Ovary (tissue), 7 donors: ENCODE measurements at regions not wholly inside any gene's neighbourhood (a gene's known extent, or its start where the extent isn't known, plus 50 kb on each side); places are given as distances from the start of the nearest gene placed in this dataset.

Source experiments
- DNase-seq, 5 donors: peaks; one replicate each; pipeline ENCODE4 v3.0.0-alpha.2; 2019 to 2020
- H3K27ac ChIP-seq, 2 donors: fragments of 200-600 bp; one replicate each; pipeline versions ENCODE4 v1.5.1 to v1.8.0; 2019 to 2022
- H3K27me3 ChIP-seq: fragments of 200-600 bp; one replicate; pipeline ENCODE4 v1.8.0; 2022
- H3K36me3 ChIP-seq: fragments of 200-600 bp; sonication (generic); one replicate; pipeline ENCODE4 v1.5.1; 2019
- H3K4me1 ChIP-seq: one replicate; pipeline ENCODE4 v1.8.1; 2013; ENCODE audit warnings: mild to moderate bottlenecking, moderate library complexity; ENCODE audit not compliant: insufficient read depth
- H3K4me3 ChIP-seq: fragments of 200-600 bp; sonication (generic); one replicate; pipeline ENCODE4 v1.5.1; 2017
- H3K9me3 ChIP-seq, 2 donors: fragments of 200-600 bp in 1 of 2; sonication (generic) in 1 of 2; one replicate each; pipeline versions ENCODE4 v1.5.1 to v1.8.1; 2013 to 2019; ENCODE audit warnings: mild to moderate bottlenecking in 1 of 2, moderate library complexity in 1 of 2
- EP300 ChIP-seq: sonication (generic); formaldehyde crosslinking; IDR thresholded peaks from one replicate; pipeline ENCODE4 v1.6.1; 2017; ENCODE audit warnings: antibody characterized with exemption
- POLR2A ChIP-seq: fragments of 450-650 bp; IDR thresholded peaks from one replicate; pipeline ENCODE4 v1.6.1; 2017; ENCODE audit warnings: antibody characterized with exemption, mild to moderate bottlenecking, moderate library complexity
- WGBS, 3 donors: extraction: QIAGEN DNeasy Blood & Tissue Kit in 1 of 3; methylation state at CpG; one replicate each; pipeline versions ENCODE4 v1.1.5 to v1.1.7; 2013 to 2017; 5-methylcytosine and 5-hydroxymethylcytosine counted together
- intact Hi-C, 4 donors: fragments of 100-400 bp; cut with DNase I; formaldehyde crosslinking; loops; one replicate each; pipeline versions ENCODE4 v1.11.0 to v1.15.1; 2022 to 2023
- TF ChIP-seq, protein P1 (sequence below), 3 donors: fragments of 450-650 bp in 2 of 3; fragments of 200-600 bp in 1 of 3; IDR thresholded peaks; one replicate each; pipeline versions ENCODE4 v1.5.1 to v1.8.0; 2016 to 2022; ENCODE audit warnings: antibody characterized with exemption in 3 of 3, mild to moderate bottlenecking in 1 of 3
- donor health status: DM: no; HTN: no; CAD: no; lungs with moderate emphysema.
- donor health status: DM: no; HTN: no; CAD: no.
- donor health status: Bipolar disorder and iron deficiency.
- donor health status: DM: no; HTN: no; CAD: no.
- donor health status: DM: yes; HTN: yes; CAD: no.

DNA sequence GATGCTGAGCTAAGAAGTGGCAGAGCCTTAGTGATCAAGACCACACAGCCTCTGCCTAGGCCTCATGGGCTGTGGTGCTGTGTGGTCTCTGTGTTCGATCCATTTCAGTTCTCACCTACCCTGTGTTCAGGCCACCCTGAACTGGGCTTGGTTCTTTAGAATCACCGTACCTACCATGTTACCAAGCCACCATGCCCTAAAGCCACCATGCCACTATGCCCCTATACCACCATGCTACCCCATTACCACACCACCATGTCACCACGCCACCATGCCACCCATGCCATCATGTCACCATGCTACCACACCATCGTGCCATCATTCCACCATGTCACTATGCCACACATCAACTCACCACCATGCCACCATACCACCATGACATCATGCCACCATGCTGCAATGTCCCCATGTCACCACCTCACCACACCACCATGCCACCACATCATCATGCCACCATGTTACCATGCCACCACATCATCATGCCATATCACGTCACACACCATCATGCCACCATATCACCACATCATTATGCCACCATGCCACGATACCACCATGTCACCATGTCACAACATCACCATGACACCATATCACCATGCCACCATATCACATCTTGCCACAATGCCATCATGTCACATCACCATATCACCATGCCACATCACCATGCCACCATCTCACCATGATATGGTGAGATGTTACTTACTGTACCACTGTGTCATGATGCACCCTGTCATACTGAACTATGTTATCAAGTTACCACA is 191.0 kb upstream of the ARL4C start:
- Histone ChIP-seq H3K27ac (no peak overlapping the region), H3K9me3 (no peaks in the 10 kb centered on the region), H3K27me3 (no peaks in the 10 kb centered on the region), H3K36me3 (no peaks in the 10 kb centered on the region), H3K4me1 (peaks cover 5% of the 10 kb centered on the region), H3K4me3 (no peak overlapping the region)
- TF ChIP-seq EP300 (no peak), POLR2A (no peak)
- TF ChIP-seq, protein P1, sequence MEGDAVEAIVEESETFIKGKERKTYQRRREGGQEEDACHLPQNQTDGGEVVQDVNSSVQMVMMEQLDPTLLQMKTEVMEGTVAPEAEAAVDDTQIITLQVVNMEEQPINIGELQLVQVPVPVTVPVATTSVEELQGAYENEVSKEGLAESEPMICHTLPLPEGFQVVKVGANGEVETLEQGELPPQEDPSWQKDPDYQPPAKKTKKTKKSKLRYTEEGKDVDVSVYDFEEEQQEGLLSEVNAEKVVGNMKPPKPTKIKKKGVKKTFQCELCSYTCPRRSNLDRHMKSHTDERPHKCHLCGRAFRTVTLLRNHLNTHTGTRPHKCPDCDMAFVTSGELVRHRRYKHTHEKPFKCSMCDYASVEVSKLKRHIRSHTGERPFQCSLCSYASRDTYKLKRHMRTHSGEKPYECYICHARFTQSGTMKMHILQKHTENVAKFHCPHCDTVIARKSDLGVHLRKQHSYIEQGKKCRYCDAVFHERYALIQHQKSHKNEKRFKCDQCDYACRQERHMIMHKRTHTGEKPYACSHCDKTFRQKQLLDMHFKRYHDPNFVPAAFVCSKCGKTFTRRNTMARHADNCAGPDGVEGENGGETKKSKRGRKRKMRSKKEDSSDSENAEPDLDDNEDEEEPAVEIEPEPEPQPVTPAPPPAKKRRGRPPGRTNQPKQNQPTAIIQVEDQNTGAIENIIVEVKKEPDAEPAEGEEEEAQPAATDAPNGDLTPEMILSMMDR (IDR thresholded peaks at IDR 0.05) = no peak
- DNase-seq = no peak
- intact Hi-C loops = no loop called here
- WGBS, 3 donors = 96 to 100% (median 97%) methylated on average over 6 of the region's 6 CpGs

DNA sequence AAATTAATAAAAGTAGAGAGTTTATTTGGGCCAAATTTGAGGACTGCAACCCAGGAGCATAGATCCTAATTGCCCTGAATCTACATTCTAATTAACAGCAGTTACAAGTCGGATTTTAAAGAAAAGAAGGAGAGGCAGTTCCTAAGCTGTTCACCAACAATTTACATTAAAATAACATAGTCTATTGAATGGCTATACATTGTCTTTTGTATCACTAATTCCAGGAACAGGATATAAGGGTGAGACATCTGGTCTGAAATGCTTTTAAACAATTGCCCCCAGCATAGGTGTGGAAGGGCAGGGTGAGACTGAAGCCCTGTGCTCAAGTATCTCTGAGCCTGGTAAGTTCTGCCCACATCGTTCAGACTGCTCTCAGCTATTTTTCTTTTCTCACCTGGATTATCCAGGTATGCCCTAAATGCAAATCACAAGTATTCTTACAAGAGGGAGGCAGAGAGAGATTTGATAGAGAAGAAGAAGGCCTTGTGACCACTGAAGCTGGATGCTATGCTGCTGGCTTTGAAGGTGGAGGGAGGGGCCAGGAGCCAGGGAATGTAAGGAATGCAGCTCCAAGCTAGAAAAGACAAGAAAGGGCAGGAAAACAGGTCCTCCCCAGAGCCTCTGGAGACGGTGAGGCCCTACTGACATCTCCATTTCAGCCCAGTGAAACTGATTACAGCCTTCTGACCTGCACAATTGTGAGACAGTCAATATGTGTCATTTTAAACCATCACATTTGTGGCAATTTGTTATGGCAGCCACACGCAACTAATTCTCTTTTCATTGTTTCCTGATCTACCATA is 189.4 kb upstream of the ARL4C start:
- no peaks in the 10 kb centered on the region for H3K9me3 ChIP-seq
- H3K27ac ChIP-seq = no peak overlapping the region
- TF ChIP-seq POLR2A = no peak
- no peak for TF ChIP-seq EP300
- TF ChIP-seq, protein P1 (IDR thresholded peaks at IDR 0.05) = no peak
- intact Hi-C loops = no loop called here
- WGBS, 3 donors = 36 to 52% (median 45%) methylated on average over 4 of the region's 4 CpGs
- no peak overlapping the region for H3K4me3 ChIP-seq
- no peaks in the 10 kb centered on the region for H3K27me3 ChIP-seq
- H3K36me3 ChIP-seq = no peaks in the 10 kb centered on the region
- H3K4me1 ChIP-seq = peaks cover 4% of the 10 kb centered on the region
- DNase-seq = no peak

DNA sequence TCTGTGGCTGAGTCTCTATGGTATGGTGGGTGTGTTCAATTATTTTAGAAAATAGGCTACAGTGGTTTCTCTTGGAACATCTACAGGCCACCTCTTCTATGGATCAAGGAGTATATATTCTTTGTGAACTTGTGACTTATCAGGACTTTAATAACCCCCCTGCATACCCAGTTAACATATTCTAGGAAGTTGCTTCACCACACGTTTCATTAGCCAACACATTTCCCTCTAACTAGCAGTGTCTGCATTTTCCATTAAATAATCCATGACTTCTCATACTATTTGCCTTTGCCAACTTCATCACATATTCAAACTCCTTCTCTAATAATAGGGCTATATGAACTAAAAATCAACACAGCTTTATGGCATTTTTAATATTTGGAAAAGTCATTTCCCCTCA is 187.6 kb upstream of the ARL4C start:
- Histone ChIP-seq H3K27me3 (no peaks in the 10 kb centered on the region), H3K4me3 (no peak overlapping the region), H3K9me3 (no peaks in the 10 kb centered on the region), H3K27ac (no peak overlapping the region), H3K4me1 (no peaks in the 10 kb centered on the region), H3K36me3 (no peaks in the 10 kb centered on the region)
- 68 to 81% (median 78%) methylated on average over 1 of the region's 1 CpG for WGBS, 3 donors
- intact Hi-C loops = no loop called here
- no peak for DNase-seq
- TF ChIP-seq, protein P1 (IDR thresholded peaks at IDR 0.05) = no peak
- no peak for TF ChIP-seq EP300
- no peak for TF ChIP-seq POLR2A

DNA sequence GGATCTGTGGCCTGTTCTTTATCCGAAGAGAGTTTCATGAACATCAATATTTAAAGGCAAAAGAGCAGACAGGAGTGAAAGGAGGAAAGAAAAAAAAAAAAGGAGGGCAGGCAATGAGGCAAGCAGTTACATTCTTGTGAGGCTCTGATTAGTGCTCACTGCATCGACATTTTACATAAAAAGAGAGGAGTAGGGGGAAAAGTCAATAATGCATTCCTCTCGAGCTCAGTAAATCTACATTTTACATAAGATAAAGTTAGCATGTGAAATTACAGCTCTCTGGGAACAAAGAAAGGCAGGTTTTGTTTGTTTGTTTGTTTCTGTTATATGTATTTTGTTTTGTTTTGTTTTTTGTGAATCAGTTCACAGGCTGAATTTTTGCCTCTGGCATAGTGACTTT is 187.1 kb upstream of the ARL4C start:
- Histone ChIP-seq H3K27ac (no peak overlapping the region), H3K36me3 (no peaks in the 10 kb centered on the region), H3K9me3 (no peaks in the 10 kb centered on the region), H3K4me3 (no peak overlapping the region), H3K27me3 (no peaks in the 10 kb centered on the region), H3K4me1 (no peaks in the 10 kb centered on the region)
- TF ChIP-seq, protein P1 (IDR thresholded peaks at IDR 0.05) = no peak
- TF ChIP-seq POLR2A (no peak), EP300 (no peak)
- no peak for DNase-seq
- intact Hi-C loops = no loop called here
- 70 to 77% (median 76%) methylated on average over 3 of the region's 3 CpGs for WGBS, 3 donors
